Body of pancreas (tissue), 4 donors: ENCODE measurements at regions not wholly inside any gene's neighbourhood (a gene's known extent, or its start where the extent isn't known, plus 50 kb on each side); places are given as distances from the start of the nearest gene placed in this dataset.

Experiments
- POLR2A ChIP-seq, 3 donors: fragments of 450-650 bp; IDR thresholded peaks; one replicate each; pipeline ENCODE4 v1.6.1; 2016; ENCODE audit warnings: antibody characterized with exemption in 3 of 3, mild to moderate bottlenecking in 2 of 3
- TF ChIP-seq, protein P1 (sequence below), 7 experiments: fragments of 450-650 bp in 4 of 7; fragments of 200-600 bp in 3 of 7; sonication (generic) in 3 of 7; IDR thresholded peaks; one replicate each; pipeline ENCODE4 v1.5.1; 2016 to 2019; ENCODE audit warnings: antibody characterized with exemption in 7 of 7

- TF ChIP-seq, protein P1, sequence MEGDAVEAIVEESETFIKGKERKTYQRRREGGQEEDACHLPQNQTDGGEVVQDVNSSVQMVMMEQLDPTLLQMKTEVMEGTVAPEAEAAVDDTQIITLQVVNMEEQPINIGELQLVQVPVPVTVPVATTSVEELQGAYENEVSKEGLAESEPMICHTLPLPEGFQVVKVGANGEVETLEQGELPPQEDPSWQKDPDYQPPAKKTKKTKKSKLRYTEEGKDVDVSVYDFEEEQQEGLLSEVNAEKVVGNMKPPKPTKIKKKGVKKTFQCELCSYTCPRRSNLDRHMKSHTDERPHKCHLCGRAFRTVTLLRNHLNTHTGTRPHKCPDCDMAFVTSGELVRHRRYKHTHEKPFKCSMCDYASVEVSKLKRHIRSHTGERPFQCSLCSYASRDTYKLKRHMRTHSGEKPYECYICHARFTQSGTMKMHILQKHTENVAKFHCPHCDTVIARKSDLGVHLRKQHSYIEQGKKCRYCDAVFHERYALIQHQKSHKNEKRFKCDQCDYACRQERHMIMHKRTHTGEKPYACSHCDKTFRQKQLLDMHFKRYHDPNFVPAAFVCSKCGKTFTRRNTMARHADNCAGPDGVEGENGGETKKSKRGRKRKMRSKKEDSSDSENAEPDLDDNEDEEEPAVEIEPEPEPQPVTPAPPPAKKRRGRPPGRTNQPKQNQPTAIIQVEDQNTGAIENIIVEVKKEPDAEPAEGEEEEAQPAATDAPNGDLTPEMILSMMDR (IDR thresholded peaks at IDR 0.05) = no peak
- no peak for TF ChIP-seq POLR2A (IDR thresholded peaks at IDR 0.05)
Observed at GRCh38 chr10:118473305-118473960, 122.0 kb downstream of the PRLHR start.
